Uterus (tissue), 3 donors: ENCODE measurements at regions not wholly inside any gene's neighbourhood (a gene's known extent, or its start where the extent isn't known, plus 50 kb on each side); places are given as distances from the start of the nearest gene placed in this dataset.

Experiments
- DNase-seq, 2 donors: peaks; one replicate each; pipeline ENCODE4 v3.0.0-alpha.2; 2019 to 2020
- H3K27ac ChIP-seq, 2 donors: fragments of 200-600 bp; sonication (generic); 1 replicate in 1 of 2; 2 replicates in 1 of 2; pipeline ENCODE4 v1.5.1; 2016 to 2018
- H3K27me3 ChIP-seq, 2 donors: fragments of 200-600 bp; sonication (generic); one replicate each; pipeline ENCODE4 v1.5.1; 2018 to 2019; ENCODE audit warnings: control low read depth in 1 of 2
- H3K36me3 ChIP-seq, 2 donors: fragments of 200-600 bp; sonication (generic); one replicate each; pipeline ENCODE4 v1.5.1; 2019; ENCODE audit warnings: control low read depth in 1 of 2
- H3K4me1 ChIP-seq, 2 donors: fragments of 200-600 bp; sonication (generic); one replicate each; pipeline ENCODE4 v1.5.1; 2018 to 2019; ENCODE audit warnings: control low read depth in 1 of 2
- H3K4me3 ChIP-seq, 2 donors: fragments of 200-600 bp; sonication (generic); 1 replicate in 1 of 2; 2 replicates in 1 of 2; pipeline ENCODE4 v1.5.1; 2018 to 2019; ENCODE audit warnings: mild to moderate bottlenecking in 1 of 2
- H3K9me3 ChIP-seq, 2 donors: fragments of 200-600 bp; sonication (generic); one replicate each; pipeline ENCODE4 v1.5.1; 2019; ENCODE audit warnings: control low read depth in 1 of 2
- POLR2A ChIP-seq, 2 donors: fragments of 450-650 bp; IDR thresholded peaks; one replicate each; pipeline ENCODE4 v1.6.1; 2016; ENCODE audit warnings: antibody characterized with exemption in 2 of 2, mild to moderate bottlenecking in 1 of 2, moderate library complexity in 1 of 2
- intact Hi-C: fragments of 100-400 bp; cut with DNase I; formaldehyde crosslinking; loops from one replicate; pipeline ENCODE4 v1.15.1; 2023; ENCODE audit warnings: low total_unique reads
- TF ChIP-seq, protein P1 (sequence below), 4 experiments: fragments of 200-600 bp in 2 of 4; fragments of 450-650 bp in 2 of 4; sonication (generic) in 2 of 4; IDR thresholded peaks; one replicate each; pipeline ENCODE4 v1.5.1; 2016 to 2019; ENCODE audit warnings: antibody characterized with exemption in 4 of 4, mild to moderate bottlenecking in 2 of 4, moderate library complexity in 1 of 4
- donor health status: DM: yes; HTN: yes; CAD: no.

DNA sequence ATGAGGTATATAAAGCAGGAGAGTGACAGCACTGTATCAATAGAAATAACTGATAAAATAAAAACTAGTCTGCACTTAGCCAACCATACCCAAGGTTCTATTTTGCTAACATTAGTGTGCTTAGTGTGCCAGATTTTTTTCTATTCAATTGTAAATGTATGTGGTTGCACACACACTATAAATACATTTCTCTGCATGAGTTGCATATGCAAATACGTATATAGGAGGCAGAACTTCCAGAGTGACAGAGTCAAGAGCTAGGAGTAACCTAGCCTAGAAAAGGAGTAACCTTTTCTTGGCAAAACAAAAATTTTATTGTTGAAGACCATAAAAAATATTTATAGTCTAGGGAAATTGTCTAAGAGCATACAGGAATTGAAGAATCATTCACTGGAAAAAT, 461.6 kb downstream of the GABRG2 start:
- Histone ChIP-seq H3K9me3 (no peaks in the 10 kb centered on the region), H3K27me3 (no peaks in the 10 kb centered on the region), H3K36me3 (no peaks in the 10 kb centered on the region), H3K4me3 (no peak overlapping the region), H3K27ac (no peak overlapping the region), H3K4me1 (no peaks in the 10 kb centered on the region)
- no peak for TF ChIP-seq POLR2A (IDR thresholded peaks at IDR 0.05)
- TF ChIP-seq, protein P1, sequence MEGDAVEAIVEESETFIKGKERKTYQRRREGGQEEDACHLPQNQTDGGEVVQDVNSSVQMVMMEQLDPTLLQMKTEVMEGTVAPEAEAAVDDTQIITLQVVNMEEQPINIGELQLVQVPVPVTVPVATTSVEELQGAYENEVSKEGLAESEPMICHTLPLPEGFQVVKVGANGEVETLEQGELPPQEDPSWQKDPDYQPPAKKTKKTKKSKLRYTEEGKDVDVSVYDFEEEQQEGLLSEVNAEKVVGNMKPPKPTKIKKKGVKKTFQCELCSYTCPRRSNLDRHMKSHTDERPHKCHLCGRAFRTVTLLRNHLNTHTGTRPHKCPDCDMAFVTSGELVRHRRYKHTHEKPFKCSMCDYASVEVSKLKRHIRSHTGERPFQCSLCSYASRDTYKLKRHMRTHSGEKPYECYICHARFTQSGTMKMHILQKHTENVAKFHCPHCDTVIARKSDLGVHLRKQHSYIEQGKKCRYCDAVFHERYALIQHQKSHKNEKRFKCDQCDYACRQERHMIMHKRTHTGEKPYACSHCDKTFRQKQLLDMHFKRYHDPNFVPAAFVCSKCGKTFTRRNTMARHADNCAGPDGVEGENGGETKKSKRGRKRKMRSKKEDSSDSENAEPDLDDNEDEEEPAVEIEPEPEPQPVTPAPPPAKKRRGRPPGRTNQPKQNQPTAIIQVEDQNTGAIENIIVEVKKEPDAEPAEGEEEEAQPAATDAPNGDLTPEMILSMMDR (IDR thresholded peaks at IDR 0.05) = no peak
- no peak for DNase-seq
- intact Hi-C loops = no loop called here

DNA sequence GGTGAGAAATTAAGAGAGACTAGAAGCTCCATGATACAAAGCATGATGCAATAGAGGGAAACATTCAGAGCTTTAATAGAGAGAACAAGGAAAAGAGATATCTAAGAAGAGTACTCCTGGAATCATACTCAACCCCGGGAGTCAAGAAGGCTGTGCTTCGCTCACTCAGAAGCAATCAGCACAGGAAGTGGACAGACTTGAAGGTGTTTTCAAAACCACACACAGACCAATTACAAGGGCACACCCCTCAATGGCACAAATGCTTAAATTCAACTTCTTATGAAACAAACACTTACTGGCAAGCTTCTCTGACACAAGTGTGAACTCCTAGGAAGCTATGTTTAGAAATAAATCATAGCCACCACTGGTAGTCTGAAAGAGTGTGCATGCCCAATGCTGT, 462.3 kb downstream of the GABRG2 start:
- no peak overlapping the region for H3K27ac ChIP-seq
- H3K27me3 ChIP-seq = no peaks in the 10 kb centered on the region
- no peaks in the 10 kb centered on the region for H3K36me3 ChIP-seq
- no peaks in the 10 kb centered on the region for H3K9me3 ChIP-seq
- no peak for TF ChIP-seq POLR2A (IDR thresholded peaks at IDR 0.05)
- TF ChIP-seq, protein P1 (IDR thresholded peaks at IDR 0.05) = no peak
- H3K4me1 ChIP-seq = no peaks in the 10 kb centered on the region
- DNase-seq = no peak
- intact Hi-C loops = no loop called here
- H3K4me3 ChIP-seq = no peak overlapping the region

DNA sequence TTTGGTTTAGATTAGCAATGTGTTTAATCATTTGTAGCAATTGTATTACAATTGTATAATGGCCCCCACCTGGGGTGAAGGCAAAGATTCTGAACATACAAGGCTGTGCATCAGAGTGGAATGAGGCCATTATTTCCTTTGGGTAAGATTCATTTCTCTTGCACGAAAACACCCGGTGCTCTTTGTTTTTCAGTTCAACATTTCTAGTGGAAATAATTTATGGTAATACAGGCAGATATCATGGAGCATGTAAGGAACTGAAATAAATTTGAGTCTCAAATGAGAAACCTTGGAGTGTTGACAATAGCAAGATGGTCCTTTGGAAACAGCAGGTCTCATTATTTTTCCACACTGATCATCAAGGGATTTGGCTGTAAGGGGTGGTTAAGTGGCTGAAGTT, 475.9 kb downstream of the GABRG2 start:
- Histone ChIP-seq H3K9me3 (no peaks in the 10 kb centered on the region), H3K27me3 (no peaks in the 10 kb centered on the region), H3K4me3 (no peak overlapping the region), H3K27ac (no peak overlapping the region), H3K4me1 (no peaks in the 10 kb centered on the region), H3K36me3 (no peaks in the 10 kb centered on the region)
- TF ChIP-seq, protein P1 (IDR thresholded peaks at IDR 0.05) = no peak
- TF ChIP-seq POLR2A (IDR thresholded peaks at IDR 0.05) = no peak
- intact Hi-C loops = no loop called here
- no peak for DNase-seq

DNA sequence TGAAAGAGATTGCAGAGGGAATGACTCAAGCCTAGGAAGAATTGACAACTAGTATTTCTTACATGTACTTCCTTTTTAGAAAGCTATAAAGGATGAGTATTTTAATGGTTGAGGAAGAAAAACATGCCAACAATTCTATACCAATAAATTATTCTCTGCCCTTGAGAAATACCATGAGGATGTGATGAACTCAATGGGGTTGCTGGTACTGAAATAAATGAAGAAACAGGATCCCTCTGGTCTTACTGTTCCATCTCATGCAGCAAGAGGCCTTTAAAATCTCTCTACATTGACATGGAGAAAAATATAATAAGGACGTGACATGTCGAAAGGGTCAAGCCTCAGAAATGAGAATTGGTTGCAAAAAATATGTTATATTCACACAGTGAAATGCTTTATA, 477.3 kb downstream of the GABRG2 start:
- no peaks in the 10 kb centered on the region for H3K9me3 ChIP-seq
- no peak for DNase-seq

DNA sequence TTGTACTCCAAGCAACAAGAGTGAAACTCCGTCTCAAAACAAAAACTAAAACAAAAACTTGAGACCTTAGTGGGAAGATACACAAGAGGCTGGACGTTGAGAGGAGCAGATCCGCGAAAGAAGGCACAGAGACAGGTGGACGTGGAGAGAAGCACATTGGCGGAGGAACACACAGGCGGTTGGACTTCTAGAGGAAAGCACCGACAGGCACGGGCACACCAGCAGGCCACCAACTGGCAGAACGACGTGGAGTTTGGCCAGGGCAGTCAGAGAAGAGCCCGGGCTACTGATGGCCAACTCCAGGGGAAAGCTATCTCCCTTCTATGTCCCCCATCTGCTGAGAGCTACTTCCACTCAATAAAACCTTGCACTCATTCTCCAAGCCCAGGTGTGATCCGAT, 482.7 kb downstream of the GABRG2 start:
- TF ChIP-seq, protein P1 (IDR thresholded peaks at IDR 0.05) = no peak
- H3K9me3 ChIP-seq = no peaks in the 10 kb centered on the region
- no peaks in the 10 kb centered on the region for H3K4me1 ChIP-seq
- no peak overlapping the region for H3K4me3 ChIP-seq
- intact Hi-C loops = no loop called here
- DNase-seq = no peak
- no peaks in the 10 kb centered on the region for H3K36me3 ChIP-seq
- no peak overlapping the region for H3K27ac ChIP-seq
- H3K27me3 ChIP-seq = no peaks in the 10 kb centered on the region

More for the DNA sequence above, 477.3 kb downstream of the GABRG2 start:
- Histone ChIP-seq H3K4me1 (no peaks in the 10 kb centered on the region), H3K36me3 (no peaks in the 10 kb centered on the region), H3K27ac (no peak overlapping the region), H3K4me3 (no peak overlapping the region), H3K27me3 (no peaks in the 10 kb centered on the region)
- TF ChIP-seq, protein P1 (IDR thresholded peaks at IDR 0.05) = no peak
- TF ChIP-seq POLR2A (IDR thresholded peaks at IDR 0.05) = no peak
- intact Hi-C loops = no loop called here
